Fibroblast of pulmonary artery (primary cell): ENCODE measurements at regions not wholly inside any gene's neighbourhood (a gene's known extent, or its start where the extent isn't known, plus 50 kb on each side); places are given as distances from the start of the nearest gene placed in this dataset.
A peak's percentile ranks its signal among the peaks of the same experiment; 100 is the strongest.

Experiments used
- DNase-seq: peaks from one replicate; pipeline ENCODE4 v3.0.0-alpha.2; 2010; ENCODE audit warnings: low read depth
- H3K4me3 ChIP-seq: replicated peaks from 2 replicates; pipeline ENCODE4 v1.5.1; 2011; ENCODE audit warnings: low read depth, mild to moderate bottlenecking, control low read depth, low read length, moderate library complexity
- CTCF ChIP-seq: IDR thresholded peaks from 2 replicates; pipeline ENCODE4 v1.5.1; 2011; ENCODE audit warnings: mild to moderate bottlenecking, control low read depth, low read length, inconsistent platforms; ENCODE audit errors: missing control alignments

- DNase-seq: peak; percentile 20
- TF ChIP-seq CTCF: no peak
Observed at GRCh38 chr2:234747833-234748559, 203.8 kb upstream of the SH3BP4 start.

GRCh38 chr2:234747032-234747431 is 204.8 kb upstream of the SH3BP4 start:
- no peak for TF ChIP-seq CTCF
- H3K4me3 ChIP-seq: no peak overlapping the region
- DNase-seq: peak; percentile 31

More at GRCh38 chr2:234747833-234748559, 203.8 kb upstream of the SH3BP4 start:
- no peak overlapping the region for H3K4me3 ChIP-seq

GRCh38 chr2:234745347-234745746 is 206.5 kb upstream of the SH3BP4 start:
- no peak for DNase-seq
- H3K4me3 ChIP-seq: no peak overlapping the region
- peak; percentile 9 for TF ChIP-seq CTCF

GRCh38 chr2:234741976-234742375 is 209.8 kb upstream of the SH3BP4 start:
- DNase-seq: peak; percentile 53
- no peak overlapping the region for H3K4me3 ChIP-seq
- no peak for TF ChIP-seq CTCF

- H3K4me3 ChIP-seq: no peak overlapping the region
- DNase-seq: no peak
- no peak for TF ChIP-seq CTCF
Observed at GRCh38 chr2:234739061-234739460, 212.8 kb upstream of the SH3BP4 start.

- no peak for DNase-seq
- TF ChIP-seq CTCF: no peak
- no peak overlapping the region for H3K4me3 ChIP-seq
Observed at GRCh38 chr2:234735829-234736228, 216.0 kb upstream of the SH3BP4 start.

GRCh38 chr2:234733795-234734600 is 217.8 kb upstream of the SH3BP4 start:
- DNase-seq: no peak
- no peak for TF ChIP-seq CTCF
- H3K4me3 ChIP-seq: no peak overlapping the region
